Adrenal gland (tissue), 5 donors: ENCODE measurements at regions not wholly inside any gene's neighbourhood (a gene's known extent, or its start where the extent isn't known, plus 50 kb on each side); places are given as distances from the start of the nearest gene placed in this dataset.

Experiments used
- CTCF ChIP-seq, 6 experiments: fragments of 450-650 bp in 4 of 6; fragments of 200-600 bp in 2 of 6; sonication (generic) in 1 of 6; IDR thresholded peaks; 1 replicate in 5 of 6; 2 replicates in 1 of 6; pipeline versions ENCODE4 v1.5.1 to v1.8.0; 2016 to 2021; ENCODE audit warnings: antibody characterized with exemption in 6 of 6, mild to moderate bottlenecking in 2 of 6, moderate library complexity in 1 of 6
- POLR2A ChIP-seq, 2 donors: fragments of 450-650 bp; IDR thresholded peaks; one replicate each; pipeline ENCODE4 v1.6.1; 2017; ENCODE audit warnings: antibody characterized with exemption in 2 of 2, mild to moderate bottlenecking in 2 of 2, moderate library complexity in 1 of 2
- donor health status: DM: no; HTN: no; CAD: no.

GRCh38 chr14:29410581-29410980 lies 517.1 kb downstream of the PRKD1 start:
- TF ChIP-seq POLR2A (IDR thresholded peaks at IDR 0.05) (no peak), CTCF (IDR thresholded peaks at IDR 0.05) (no peak)
